CD4-positive, alpha-beta T cell treated with Interleukin-10 for 1 hour (primary cell): ENCODE measurements at regions not wholly inside any gene's neighbourhood (a gene's known extent, or its start where the extent isn't known, plus 50 kb on each side); places are given as distances from the start of the nearest gene placed in this dataset.
"Not testable (repeated sequence)": the region's sequence is repeated elsewhere in the genome, so short reads cannot be mapped to it uniquely, and the experiment has no call there.

Source experiments
- DNase-seq: peaks from one replicate; pipeline ENCODE4 v3.0.0-alpha.2; 2020

GRCh38 chr17:68697850-68698361 is 96.7 kb upstream of the FAM20A start:
- no peak for DNase-seq

- no peak for DNase-seq
Measured at GRCh38 chr17:68695659-68696058, 94.5 kb upstream of the FAM20A start.

GRCh38 chr17:68694791-68695485 is 93.8 kb upstream of the FAM20A start:
- DNase-seq, result no peak

- DNase-seq, result no peak
Measured at GRCh38 chr17:68693896-68694295, 92.7 kb upstream of the FAM20A start.

DNA sequence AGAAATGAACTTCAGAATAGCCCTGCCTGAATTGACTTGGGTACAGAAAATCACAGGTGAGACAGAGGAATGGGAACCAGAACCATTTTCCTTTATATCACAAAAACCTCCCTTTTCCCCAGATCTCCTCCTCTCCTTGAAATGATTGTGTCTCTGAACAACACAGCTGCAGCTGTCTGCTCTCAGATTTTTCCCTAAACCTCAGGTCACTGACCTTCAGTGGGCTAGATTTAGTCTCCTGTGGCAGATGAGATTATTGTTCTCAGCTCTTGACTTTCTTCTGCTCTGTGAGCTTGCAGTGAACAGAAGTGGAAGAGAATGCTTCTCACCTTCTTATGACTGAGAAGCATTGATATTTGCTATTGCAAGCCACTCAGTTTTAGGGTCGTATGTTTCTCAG is 92.3 kb upstream of the FAM20A start:
- DNase-seq, result no peak

DNA sequence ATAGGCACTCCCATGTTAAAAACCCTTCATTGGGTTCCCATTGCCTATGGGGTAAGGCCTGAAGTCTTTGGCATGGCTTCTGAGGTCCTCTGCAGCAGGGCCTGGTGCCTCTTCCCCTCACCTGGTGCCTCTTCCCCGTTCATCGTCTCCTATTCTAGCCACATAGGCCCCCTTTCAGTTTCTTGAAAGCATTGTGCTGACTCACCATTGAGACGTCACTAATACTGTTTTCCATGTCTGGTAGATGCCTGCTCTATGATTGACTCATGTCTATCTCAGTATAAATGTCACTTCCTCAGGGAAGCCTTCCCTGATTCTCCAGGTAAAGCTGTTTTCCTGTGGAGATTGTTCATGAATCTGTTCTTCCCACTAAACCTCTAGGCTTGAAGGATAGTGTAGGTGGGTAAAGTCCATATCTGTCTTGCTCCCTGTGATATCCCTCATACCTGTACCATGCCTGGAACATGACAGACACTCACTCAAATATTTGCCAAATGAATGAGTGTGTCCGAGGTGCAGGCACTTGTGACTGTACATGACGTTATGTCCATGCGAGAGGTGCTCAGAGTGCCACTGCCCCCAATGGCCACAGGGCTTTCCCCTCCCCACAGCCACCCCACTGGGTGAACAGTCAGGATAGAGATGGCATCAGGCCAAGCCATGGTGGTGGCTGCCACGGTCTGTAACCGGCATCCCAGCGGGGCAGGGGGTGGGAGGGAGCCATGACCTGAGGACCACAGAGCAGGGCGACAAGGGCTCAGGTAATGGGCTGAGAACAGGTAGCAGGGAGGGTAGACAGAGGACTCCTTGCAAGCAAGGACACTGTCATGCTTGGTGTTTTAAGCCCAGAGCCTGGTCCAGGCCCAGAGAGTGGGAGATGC is 85.2 kb upstream of the FAM20A start:
- DNase-seq, result no peak

DNA sequence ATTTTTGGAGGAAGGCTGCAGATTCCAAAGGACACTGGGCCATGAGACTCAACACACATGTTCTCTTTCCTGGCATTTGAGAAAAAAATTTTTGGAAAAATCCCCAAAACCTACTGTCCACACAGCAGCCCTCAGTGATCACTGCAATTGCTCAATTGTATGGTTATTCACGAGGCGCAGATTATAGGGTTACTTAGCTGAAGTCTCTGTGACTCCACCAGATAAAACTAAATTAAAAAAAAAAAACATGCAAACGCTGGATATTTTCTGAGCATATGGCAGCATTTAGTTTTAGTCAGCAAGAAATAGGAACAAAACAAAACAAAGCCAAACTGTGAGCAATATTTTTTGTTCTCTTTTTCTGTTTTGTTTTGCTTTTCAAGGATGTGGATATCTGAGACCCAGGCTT is 83.8 kb upstream of the FAM20A start:
- no peak for DNase-seq

GRCh38 chr17:68682903-68683302 is 81.7 kb upstream of the FAM20A start:
- no peak for DNase-seq

GRCh38 chr17:68679882-68680281 is 78.7 kb upstream of the FAM20A start:
- DNase-seq, result no peak

DNA sequence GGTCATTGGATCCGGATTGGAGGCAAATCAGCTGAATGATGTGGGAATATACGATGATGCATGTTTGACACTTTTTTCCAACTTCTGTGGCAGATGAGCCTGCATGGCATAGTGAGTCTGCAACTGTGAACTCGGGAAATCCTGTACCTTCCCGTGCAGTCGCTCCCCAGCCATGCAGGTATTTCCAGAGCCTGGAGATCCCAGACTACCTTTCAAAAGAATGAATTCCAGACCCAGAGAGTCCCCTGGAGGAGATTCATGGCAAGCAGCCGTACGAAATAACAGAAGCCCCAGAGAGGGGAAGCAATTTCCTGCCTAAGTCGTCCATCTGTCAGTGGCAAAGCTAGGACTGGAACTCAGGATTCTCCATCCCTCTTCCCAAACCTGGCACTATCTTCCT is 75.7 kb upstream of the FAM20A start:
- no peak for DNase-seq

- no peak for DNase-seq
Measured at GRCh38 chr17:68675723-68676122, 74.6 kb upstream of the FAM20A start.

DNA sequence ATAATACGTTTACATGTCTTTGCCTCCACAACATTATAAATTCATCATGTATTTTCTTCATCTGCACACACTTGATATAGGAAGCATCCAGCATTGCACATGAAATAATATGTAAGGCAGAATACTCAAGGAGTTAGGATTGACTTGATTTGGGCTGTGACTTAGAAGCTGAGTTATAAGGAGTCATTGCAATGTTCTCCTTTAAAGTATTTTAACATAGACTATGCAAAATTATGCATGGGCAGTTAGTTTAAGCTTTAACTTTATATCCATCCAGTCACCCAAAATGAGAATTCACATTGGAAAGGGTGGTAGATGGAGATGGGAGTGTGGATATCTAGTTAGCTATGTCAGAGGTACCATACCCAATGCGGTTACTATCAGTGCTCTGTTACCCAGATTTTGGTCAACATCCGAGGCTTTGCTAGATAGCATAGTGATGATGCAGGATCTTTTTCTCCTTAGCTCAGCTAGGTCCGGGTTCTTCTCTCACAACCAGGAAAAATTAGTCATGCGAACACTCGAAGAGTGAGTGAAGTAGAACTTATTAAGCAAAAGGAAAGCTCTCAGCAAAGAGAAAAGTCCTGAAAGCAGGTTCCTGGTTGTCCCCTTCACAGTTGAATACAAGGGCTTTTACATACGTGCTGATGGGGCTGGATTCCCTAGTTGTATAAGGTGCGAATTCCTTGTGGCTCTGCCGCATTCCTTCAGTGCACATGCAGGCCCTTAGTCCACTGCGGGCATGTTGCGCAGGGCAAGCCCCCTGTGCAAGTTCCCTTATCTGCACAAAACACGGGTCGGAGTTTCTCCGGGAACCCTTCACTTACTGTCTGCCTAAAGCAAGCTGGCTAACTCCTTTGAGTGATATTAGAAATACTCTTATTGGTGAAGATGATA is 73.1 kb upstream of the FAM20A start:
- DNase-seq, result no peak

DNA sequence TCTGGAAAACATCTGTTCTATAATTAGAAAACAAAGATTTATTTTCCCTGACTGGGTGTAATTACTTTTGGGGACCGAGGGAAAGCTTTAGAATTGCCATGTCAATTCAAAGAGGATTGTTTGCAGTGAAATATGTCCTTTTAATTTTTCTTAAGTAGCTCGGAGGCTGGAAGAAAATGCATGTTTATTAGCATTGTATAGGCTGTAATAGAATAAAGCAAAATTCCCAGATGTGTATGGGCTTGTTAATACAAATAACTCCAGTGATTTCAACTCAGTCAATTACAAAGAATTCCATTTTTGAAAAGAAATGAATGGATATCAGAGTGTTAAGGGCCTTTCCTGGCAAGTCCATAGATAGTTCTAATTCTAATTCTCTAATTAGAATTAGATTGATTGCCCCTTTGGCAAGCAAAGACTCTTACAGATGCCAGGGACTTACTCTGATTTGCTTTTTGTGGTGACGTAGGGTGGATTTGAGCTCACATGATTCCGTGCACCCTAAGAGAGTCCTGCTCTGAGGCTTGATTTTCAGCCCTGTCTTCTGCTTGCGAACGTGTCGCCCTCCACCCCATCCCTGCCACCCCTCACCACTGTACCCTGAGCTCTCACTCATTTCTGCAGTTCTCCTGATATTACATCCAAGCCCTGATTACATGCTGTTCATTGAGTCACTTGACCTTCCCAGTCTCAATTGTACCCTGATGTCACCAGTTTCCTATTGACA is 70.0 kb upstream of the FAM20A start:
- no peak for DNase-seq

- not testable (repeated sequence) for DNase-seq
Measured at GRCh38 chr17:68666438-68666837, 65.3 kb upstream of the FAM20A start.

DNA sequence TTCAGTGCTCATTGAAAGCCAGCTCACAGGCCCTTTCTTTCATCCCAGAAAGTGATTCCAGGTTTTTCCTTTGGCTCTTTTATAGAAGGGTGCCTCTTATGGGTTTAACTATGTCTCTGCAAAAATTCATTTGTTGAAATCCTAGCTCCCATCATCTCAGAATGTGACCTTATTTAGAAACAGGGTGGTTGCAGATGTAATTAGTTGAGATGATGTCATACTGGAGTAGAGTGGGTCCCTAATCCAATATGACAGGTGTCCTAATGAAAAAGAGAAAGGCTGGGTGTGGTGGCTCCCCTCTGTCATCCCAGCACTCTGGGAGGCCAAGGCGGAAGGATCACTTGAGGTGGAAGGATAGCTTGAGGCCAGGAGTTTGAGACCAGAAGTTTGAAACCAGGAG is 64.2 kb upstream of the FAM20A start:
- no peak for DNase-seq

GRCh38 chr17:68662479-68662878 is 61.3 kb upstream of the FAM20A start:
- no peak for DNase-seq

GRCh38 chr17:68662037-68662432 is 60.9 kb upstream of the FAM20A start:
- DNase-seq, result no peak

- DNase-seq, result no peak
Measured at GRCh38 chr17:68661265-68662036, 60.3 kb upstream of the FAM20A start.

GRCh38 chr17:68660302-68660701 is 59.1 kb upstream of the FAM20A start:
- DNase-seq, result no peak

DNA sequence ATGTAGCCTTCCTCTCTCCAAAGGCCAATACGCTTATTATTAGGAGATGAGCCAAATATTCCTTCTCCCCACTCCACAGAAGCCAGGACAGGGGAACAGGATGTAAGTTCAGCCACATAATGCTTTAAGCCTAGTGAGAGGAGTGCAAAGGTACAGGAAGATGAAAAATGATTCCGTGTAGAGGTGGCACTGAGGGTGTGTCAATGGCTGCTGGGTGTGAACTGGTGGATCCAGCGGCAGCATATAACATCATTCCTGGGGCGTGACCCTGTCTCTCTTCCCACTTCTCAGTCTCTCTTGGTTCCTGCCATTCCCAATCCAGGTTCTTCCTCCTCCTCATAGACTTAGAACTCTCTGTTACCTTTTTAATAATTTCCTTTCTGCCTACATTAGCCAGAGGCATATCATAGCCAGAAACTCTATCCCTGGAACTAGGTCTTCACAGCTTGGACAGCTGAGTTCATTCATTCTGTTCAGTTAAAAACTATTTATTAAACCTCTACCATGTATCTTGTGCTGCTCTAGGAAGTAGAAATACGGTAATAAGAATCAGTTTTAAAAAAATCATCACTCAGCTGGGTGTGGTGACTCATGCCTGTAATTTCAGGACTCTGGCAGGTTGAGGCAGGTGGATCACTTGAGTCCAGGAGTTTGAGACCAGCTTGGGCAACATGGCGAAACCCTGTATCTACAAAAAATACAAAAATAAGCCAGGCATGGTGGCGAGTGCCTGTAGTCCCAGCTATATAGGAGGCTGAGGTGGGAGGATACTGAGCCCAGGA is 58.0 kb upstream of the FAM20A start:
- no peak for DNase-seq

DNA sequence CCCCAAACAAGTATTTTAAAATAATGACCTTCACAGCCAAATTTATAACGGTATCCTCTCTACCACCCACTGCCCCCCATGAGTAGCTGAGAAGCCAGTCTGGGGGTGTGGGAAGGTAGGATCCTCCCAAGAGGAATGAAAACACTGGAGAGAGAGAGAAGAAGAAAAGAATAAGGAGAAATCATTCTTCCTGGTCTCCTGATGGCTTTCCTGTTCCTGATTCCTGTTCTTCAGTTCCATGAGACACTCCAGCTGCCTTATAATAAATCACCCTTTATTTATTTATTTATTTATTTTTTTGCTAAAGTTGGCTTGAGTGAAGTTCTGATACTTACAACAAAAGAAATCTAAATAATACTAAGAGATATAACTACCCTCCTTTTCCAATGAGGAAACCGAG is 56.4 kb upstream of the FAM20A start:
- no peak for DNase-seq
